Endothelial cell of umbilical vein (primary cell): ENCODE measurements at regions not wholly inside any gene's neighbourhood (a gene's known extent, or its start where the extent isn't known, plus 50 kb on each side); places are given as distances from the start of the nearest gene placed in this dataset.

Source experiments
- BruUV-seq: library from RNA; stranded (reverse); fragments of 400-500 nt; replicated peaks from 2 replicates; lab custom pipeline; 2021; lab: Mats Ljungman, UMichigan
- CTCF ChIA-PET: fragments of 300-600, 350-600 bp; sonication (Branson Sonifier 250); formaldehyde crosslinking; loops from one replicate; lab custom pipeline; 2021; ENCODE audit warnings: antibody characterized with exemption, inconsistent platforms; lab: Charles Lee
- POLR2A ChIA-PET: fragments of 300-600, 350-600 bp; sonication (Branson Sonifier 250); formaldehyde crosslinking; loops from one replicate; lab custom pipeline; 2021; ENCODE audit warnings: antibody characterized with exemption, inconsistent platforms; lab: Charles Lee
- DNase-seq: peaks from one replicate; pipeline ENCODE4 v3.0.0-alpha.2; 2011; ENCODE audit warnings: low read depth, low spot score
- FAIRE-seq: peaks from 2 replicates; lab custom pipeline; 2011; peaks lifted over from hg19 to GRCh38; lab: Jason Lieb, UNC
- H2AFZ ChIP-seq: 2 replicates; pipeline ENCODE4 v1.6.0; 2012; ENCODE audit warnings: low read depth, low read length, control low read depth, inconsistent platforms
- H3K27ac ChIP-seq: 2 replicates; pipeline ENCODE4 v1.5.1; 2011; ENCODE audit warnings: low read depth, mild to moderate bottlenecking, control low read depth, low read length, moderate library complexity; ENCODE audit not compliant: insufficient read depth
- H3K27me3 ChIP-seq, 2 experiments: 2 replicates each; pipeline versions ENCODE4 v1.6.0 to v1.6.1; 2011; ENCODE audit warnings: low read length in 2 of 2, mixed read lengths in 1 of 2; ENCODE audit not compliant: control insufficient read depth in 2 of 2, insufficient read depth in 2 of 2
- H3K36me3 ChIP-seq, 2 experiments: 2 replicates in 1 of 2; 3 replicates in 1 of 2; pipeline ENCODE4 v1.5.1; 2011; ENCODE audit warnings: low read length in 2 of 2, mild to moderate bottlenecking in 1 of 2, moderate library complexity in 1 of 2; ENCODE audit not compliant: control insufficient read depth in 2 of 2, insufficient read depth in 2 of 2; ENCODE audit errors: extremely low read depth in 1 of 2
- H3K4me1 ChIP-seq: 3 replicates; pipeline ENCODE4 v1.5.1; 2011; ENCODE audit warnings: mild to moderate bottlenecking, low read length; ENCODE audit not compliant: control insufficient read depth, insufficient read depth; ENCODE audit errors: extremely low read depth
- H3K4me2 ChIP-seq: 2 replicates; pipeline ENCODE4 v1.6.1; 2011; ENCODE audit warnings: low read length, control low read depth, mixed read lengths; ENCODE audit not compliant: insufficient read depth
- H3K4me3 ChIP-seq, 3 experiments: fragments of 200-600 bp in 1 of 3; sonication (generic), shearing (Covaris generic) in 1 of 3; replicated peaks in 1 of 3; 2 replicates each; pipeline ENCODE4 v1.5.1; 2011 to 2016; ENCODE audit warnings: control low read depth in 3 of 3, low read length in 3 of 3, mild to moderate bottlenecking in 2 of 3, inconsistent platforms in 1 of 3, low read depth in 1 of 3, moderate library complexity in 1 of 3; ENCODE audit not compliant: insufficient read depth in 1 of 3
- H3K79me2 ChIP-seq: 2 replicates; pipeline ENCODE4 v1.6.0; 2012; ENCODE audit warnings: low read length, inconsistent platforms; ENCODE audit not compliant: control insufficient read depth, insufficient read depth
- H3K9ac ChIP-seq: replicated peaks from 2 replicates; pipeline ENCODE3; 2011; ENCODE audit warnings: low read length, control low read depth; ENCODE audit not compliant: insufficient read depth; ENCODE audit errors: extremely low read depth
- H3K9me1 ChIP-seq: replicated peaks from 3 replicates; pipeline ENCODE4 v1.6.0; 2011; ENCODE audit warnings: mild to moderate bottlenecking, low read length; ENCODE audit not compliant: control insufficient read depth, insufficient read depth; ENCODE audit errors: extremely low read depth
- H3K9me3 ChIP-seq: replicated peaks from 2 replicates; pipeline ENCODE4 v1.5.1; 2012; ENCODE audit warnings: low read length, inconsistent platforms; ENCODE audit not compliant: control insufficient read depth, insufficient read depth
- H4K20me1 ChIP-seq: replicated peaks from 2 replicates; pipeline ENCODE3; 2011; ENCODE audit warnings: mild to moderate bottlenecking, low read length; ENCODE audit not compliant: control insufficient read depth, insufficient read depth; ENCODE audit errors: extremely low read depth
- EZH2 ChIP-seq: IDR thresholded peaks from 2 replicates; pipeline ENCODE4 v1.6.1; 2012; ENCODE audit warnings: borderline replicate concordance, low read depth, mild to moderate bottlenecking, moderate library complexity, low read length, inconsistent platforms; ENCODE audit not compliant: severe bottlenecking
- FOS ChIP-seq: IDR thresholded peaks from 2 replicates; pipeline ENCODE4 v1.6.1; 2011; ENCODE audit warnings: mild to moderate bottlenecking, low read length, moderate library complexity, borderline replicate concordance; ENCODE audit not compliant: insufficient read depth
- GATA2 ChIP-seq: IDR thresholded peaks from 2 replicates; pipeline ENCODE4 v1.7.0; 2011; ENCODE audit warnings: low read depth, mild to moderate bottlenecking, moderate library complexity, mixed read lengths, low read length; ENCODE audit not compliant: insufficient read length, insufficient read depth
- JUN ChIP-seq: IDR thresholded peaks from 2 replicates; pipeline ENCODE4 v1.6.1; 2011; ENCODE audit warnings: borderline replicate concordance, low read depth; ENCODE audit not compliant: insufficient read length, insufficient read depth
- MYC ChIP-seq: IDR thresholded peaks from one replicate; pipeline ENCODE4 v1.6.1; 2011; ENCODE audit warnings: mild to moderate bottlenecking, low read depth, low read length
- POLR2AphosphoS5 ChIP-seq: IDR thresholded peaks from 2 replicates; pipeline ENCODE4 v1.6.1; 2012; ENCODE audit warnings: low read depth, mild to moderate bottlenecking, control low read depth, low read length, moderate library complexity; ENCODE audit not compliant: insufficient read depth
- dilution Hi-C: fragments of 300-500 bp; cut with MboI; formaldehyde crosslinking; loops from one replicate; pipeline ENCODE4 v1.15.0; 2019; ENCODE audit warnings: low sequenced_read_pairs; ENCODE audit not compliant: extremely low pct_ligation_motif_present
- intact Hi-C: fragments of 100-400 bp; cut with micrococcal nuclease; formaldehyde crosslinking; loops from one replicate; pipeline ENCODE4 v1.10.0; 2022
- TF ChIP-seq, protein P1 (sequence below): IDR thresholded peaks from 2 replicates; pipeline ENCODE4 v1.6.1; 2011; ENCODE audit not compliant: insufficient read depth, insufficient read length
- TF ChIP-seq, protein P2 (sequence below), 2 donors: IDR thresholded peaks; 1 replicate in 1 of 2; 2 replicates in 1 of 2; pipeline ENCODE4 v1.5.1; 2011; ENCODE audit warnings: low read length in 2 of 2, mild to moderate bottlenecking in 2 of 2, moderate library complexity in 2 of 2, control low read depth in 1 of 2, inconsistent platforms in 1 of 2, low read depth in 1 of 2; ENCODE audit not compliant: insufficient read depth in 1 of 2; ENCODE audit errors: extremely low read depth in 1 of 2

GRCh38 chr6:156068881-156069280 lies 613.2 kb upstream of the NOX3 start:
- FAIRE-seq, result no peak
- Histone ChIP-seq H3K79me2 (no peaks in the 10 kb centered on the region), H3K9ac (no peak overlapping the region), H3K27me3 (no peaks in the 10 kb centered on the region), H2AFZ (no peak overlapping the region), H3K27ac (no peak overlapping the region), H3K9me3 (no peaks in the 10 kb centered on the region), H4K20me1 (no peaks in the 10 kb centered on the region), H3K36me3 (no peaks in the 10 kb centered on the region), H3K4me2 (no peak overlapping the region), H3K4me3 (no peak overlapping the region), H3K4me1 (no peaks in the 10 kb centered on the region), H3K9me1 (no peaks in the 10 kb centered on the region)
- intact Hi-C loops, result no loop called here
- ChIA-PET CTCF (interaction anchor here (1.1 to 1.7 kb wide), 3 partner anchors 109 to 291 kb away, joined by 3 to 8 read pairs (median 4); no protein-coding TSS in a partner anchor), POLR2A (no interaction called here)
- TF ChIP-seq EZH2, result no peak
- TF ChIP-seq, protein P1, sequence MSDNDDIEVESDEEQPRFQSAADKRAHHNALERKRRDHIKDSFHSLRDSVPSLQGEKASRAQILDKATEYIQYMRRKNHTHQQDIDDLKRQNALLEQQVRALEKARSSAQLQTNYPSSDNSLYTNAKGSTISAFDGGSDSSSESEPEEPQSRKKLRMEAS, result no peak
- no peak for TF ChIP-seq GATA2
- TF ChIP-seq POLR2AphosphoS5, result no peak
- TF ChIP-seq FOS, result no peak
- TF ChIP-seq MYC, result no peak
- TF ChIP-seq, protein P2, sequence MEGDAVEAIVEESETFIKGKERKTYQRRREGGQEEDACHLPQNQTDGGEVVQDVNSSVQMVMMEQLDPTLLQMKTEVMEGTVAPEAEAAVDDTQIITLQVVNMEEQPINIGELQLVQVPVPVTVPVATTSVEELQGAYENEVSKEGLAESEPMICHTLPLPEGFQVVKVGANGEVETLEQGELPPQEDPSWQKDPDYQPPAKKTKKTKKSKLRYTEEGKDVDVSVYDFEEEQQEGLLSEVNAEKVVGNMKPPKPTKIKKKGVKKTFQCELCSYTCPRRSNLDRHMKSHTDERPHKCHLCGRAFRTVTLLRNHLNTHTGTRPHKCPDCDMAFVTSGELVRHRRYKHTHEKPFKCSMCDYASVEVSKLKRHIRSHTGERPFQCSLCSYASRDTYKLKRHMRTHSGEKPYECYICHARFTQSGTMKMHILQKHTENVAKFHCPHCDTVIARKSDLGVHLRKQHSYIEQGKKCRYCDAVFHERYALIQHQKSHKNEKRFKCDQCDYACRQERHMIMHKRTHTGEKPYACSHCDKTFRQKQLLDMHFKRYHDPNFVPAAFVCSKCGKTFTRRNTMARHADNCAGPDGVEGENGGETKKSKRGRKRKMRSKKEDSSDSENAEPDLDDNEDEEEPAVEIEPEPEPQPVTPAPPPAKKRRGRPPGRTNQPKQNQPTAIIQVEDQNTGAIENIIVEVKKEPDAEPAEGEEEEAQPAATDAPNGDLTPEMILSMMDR (IDR thresholded peaks at IDR 0.05; ENCODE audit: extremely low read depth in 1 of 2, insufficient read depth in 1 of 2, low read depth in 1 of 2, low read length in 2 of 2), result no peak
- TF ChIP-seq JUN, result no peak
- no TSS peak for BruUV-seq
- DNase-seq, result peak; percentile 50
- dilution Hi-C loops, result no loop called here
